Body of pancreas (tissue), 4 donors: ENCODE measurements at regions not wholly inside any gene's neighbourhood (a gene's known extent, or its start where the extent isn't known, plus 50 kb on each side); places are given as distances from the start of the nearest gene placed in this dataset.

Source experiments
- CTCF ChIP-seq, 7 experiments: fragments of 450-650 bp in 4 of 7; fragments of 200-600 bp in 3 of 7; sonication (generic) in 3 of 7; IDR thresholded peaks; one replicate each; pipeline ENCODE4 v1.5.1; 2016 to 2019; ENCODE audit warnings: antibody characterized with exemption in 7 of 7
- POLR2A ChIP-seq, 3 donors: fragments of 450-650 bp; IDR thresholded peaks; one replicate each; pipeline ENCODE4 v1.6.1; 2016; ENCODE audit warnings: antibody characterized with exemption in 3 of 3, mild to moderate bottlenecking in 2 of 3

- TF ChIP-seq CTCF (IDR thresholded peaks at IDR 0.05) (no peak), POLR2A (IDR thresholded peaks at IDR 0.05) (no peak)
Measured at GRCh38 chr1:223018534-223018933, 124.5 kb downstream of the TLR5 start.
